PFSK-1 (cell line): ENCODE measurements at regions not wholly inside any gene's neighbourhood (a gene's known extent, or its start where the extent isn't known, plus 50 kb on each side); places are given as distances from the start of the nearest gene placed in this dataset.

Source experiments
- FOXP2 ChIP-seq: optimal IDR thresholded peaks from 2 replicates; pipeline ENCODE3; 2011; ENCODE audit warnings: borderline replicate concordance, control low read depth, inconsistent platforms; ENCODE audit not compliant: insufficient read depth; ENCODE audit errors: extremely low read length, extremely low read depth
- POLR2AphosphoS5 ChIP-seq: IDR thresholded peaks from 2 replicates; pipeline ENCODE4 v1.6.1; 2012; ENCODE audit warnings: low read depth, mild to moderate bottlenecking, control low read depth, low read length, moderate library complexity
- SIN3A ChIP-seq: IDR thresholded peaks from 2 replicates; pipeline ENCODE4 v1.6.1; 2012; ENCODE audit warnings: mild to moderate bottlenecking, low read length, moderate library complexity, borderline replicate concordance; ENCODE audit not compliant: insufficient read depth
- TAF1 ChIP-seq: IDR thresholded peaks from 2 replicates; pipeline ENCODE4 v1.6.1; 2012; ENCODE audit warnings: low read length, control low read depth, borderline replicate concordance; ENCODE audit not compliant: insufficient read depth
- TF ChIP-seq, protein P1 (sequence below), 2 experiments: IDR thresholded peaks; 2 replicates each; pipeline versions ENCODE4 v1.6.1 to v1.8.0; 2011 to 2012; ENCODE audit warnings: low read depth in 2 of 2, low read length in 2 of 2, control low read depth in 1 of 2, inconsistent platforms in 1 of 2, mild to moderate bottlenecking in 1 of 2, moderate library complexity in 1 of 2; ENCODE audit not compliant: insufficient read depth in 1 of 2

DNA sequence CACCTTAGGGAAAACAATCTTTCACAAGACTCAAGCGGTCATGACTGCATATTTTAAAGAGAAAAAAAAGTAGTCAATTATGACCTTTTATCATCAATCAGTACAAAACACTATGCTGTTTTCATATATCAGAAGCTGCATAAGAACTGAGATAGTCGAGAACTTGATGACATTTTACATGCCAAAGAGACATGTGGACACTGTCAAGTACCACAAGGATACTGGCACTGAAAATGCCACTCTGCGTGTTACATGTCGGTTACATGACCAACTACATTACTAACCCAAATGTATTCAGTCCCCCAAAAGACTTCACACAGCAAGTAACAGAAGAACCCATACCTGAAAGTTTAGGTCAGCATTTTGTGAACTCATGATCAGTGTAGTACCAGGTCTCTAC lies 975.0 kb upstream of the ADGRL4 start:
- TF ChIP-seq FOXP2 (no peak), SIN3A (no peak), POLR2AphosphoS5 (no peak), TAF1 (no peak)
- TF ChIP-seq, protein P1, sequence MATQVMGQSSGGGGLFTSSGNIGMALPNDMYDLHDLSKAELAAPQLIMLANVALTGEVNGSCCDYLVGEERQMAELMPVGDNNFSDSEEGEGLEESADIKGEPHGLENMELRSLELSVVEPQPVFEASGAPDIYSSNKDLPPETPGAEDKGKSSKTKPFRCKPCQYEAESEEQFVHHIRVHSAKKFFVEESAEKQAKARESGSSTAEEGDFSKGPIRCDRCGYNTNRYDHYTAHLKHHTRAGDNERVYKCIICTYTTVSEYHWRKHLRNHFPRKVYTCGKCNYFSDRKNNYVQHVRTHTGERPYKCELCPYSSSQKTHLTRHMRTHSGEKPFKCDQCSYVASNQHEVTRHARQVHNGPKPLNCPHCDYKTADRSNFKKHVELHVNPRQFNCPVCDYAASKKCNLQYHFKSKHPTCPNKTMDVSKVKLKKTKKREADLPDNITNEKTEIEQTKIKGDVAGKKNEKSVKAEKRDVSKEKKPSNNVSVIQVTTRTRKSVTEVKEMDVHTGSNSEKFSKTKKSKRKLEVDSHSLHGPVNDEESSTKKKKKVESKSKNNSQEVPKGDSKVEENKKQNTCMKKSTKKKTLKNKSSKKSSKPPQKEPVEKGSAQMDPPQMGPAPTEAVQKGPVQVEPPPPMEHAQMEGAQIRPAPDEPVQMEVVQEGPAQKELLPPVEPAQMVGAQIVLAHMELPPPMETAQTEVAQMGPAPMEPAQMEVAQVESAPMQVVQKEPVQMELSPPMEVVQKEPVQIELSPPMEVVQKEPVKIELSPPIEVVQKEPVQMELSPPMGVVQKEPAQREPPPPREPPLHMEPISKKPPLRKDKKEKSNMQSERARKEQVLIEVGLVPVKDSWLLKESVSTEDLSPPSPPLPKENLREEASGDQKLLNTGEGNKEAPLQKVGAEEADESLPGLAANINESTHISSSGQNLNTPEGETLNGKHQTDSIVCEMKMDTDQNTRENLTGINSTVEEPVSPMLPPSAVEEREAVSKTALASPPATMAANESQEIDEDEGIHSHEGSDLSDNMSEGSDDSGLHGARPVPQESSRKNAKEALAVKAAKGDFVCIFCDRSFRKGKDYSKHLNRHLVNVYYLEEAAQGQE (IDR thresholded peaks at IDR 0.05; ENCODE audit: insufficient read depth in 1 of 2, low read depth in 2 of 2, low read length in 2 of 2): no peak

DNA sequence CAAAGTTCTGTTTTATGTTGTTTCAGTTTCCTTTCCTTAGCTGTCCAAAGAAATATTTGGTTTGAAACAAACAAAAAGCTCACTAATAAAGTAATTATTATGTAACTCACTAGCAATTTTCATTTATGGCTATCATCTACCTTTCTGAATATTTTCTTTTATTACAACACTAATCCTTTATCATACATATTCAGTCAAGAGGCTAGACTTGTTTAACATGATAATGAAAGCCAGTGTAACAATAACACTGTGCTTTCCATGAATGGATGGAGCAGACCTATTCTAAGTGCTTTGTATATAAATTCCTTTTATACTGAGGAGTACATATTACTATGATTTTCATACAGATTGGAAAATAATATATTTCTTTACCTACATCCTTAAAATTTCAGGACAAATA lies 972.8 kb upstream of the ADGRL4 start:
- TF ChIP-seq SIN3A (no peak), POLR2AphosphoS5 (no peak), TAF1 (no peak), FOXP2 (no peak)
- TF ChIP-seq, protein P1 (IDR thresholded peaks at IDR 0.05; ENCODE audit: insufficient read depth in 1 of 2, low read depth in 2 of 2, low read length in 2 of 2): no peak

DNA sequence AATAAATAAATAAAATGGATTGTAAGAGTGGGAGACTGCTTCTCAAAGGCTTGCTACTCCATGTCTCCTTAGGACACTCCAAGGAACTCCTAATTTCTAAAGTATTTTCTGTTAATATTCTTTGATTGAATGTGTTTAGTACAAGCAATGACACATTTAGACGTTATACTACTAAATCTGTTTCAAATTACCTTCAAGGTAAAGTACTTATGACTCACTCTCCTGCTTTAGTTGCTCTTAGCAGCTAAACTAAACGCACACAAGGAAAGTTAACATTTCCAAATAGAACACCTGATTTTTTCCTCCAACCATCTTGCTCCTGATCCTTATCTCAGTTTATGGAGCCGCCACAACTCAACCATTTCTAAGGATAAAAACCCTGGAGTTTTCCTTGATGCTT lies 969.8 kb upstream of the ADGRL4 start:
- TF ChIP-seq SIN3A (no peak), POLR2AphosphoS5 (no peak), TAF1 (no peak), FOXP2 (no peak)
- TF ChIP-seq, protein P1 (IDR thresholded peaks at IDR 0.05; ENCODE audit: insufficient read depth in 1 of 2, low read depth in 2 of 2, low read length in 2 of 2): no peak

DNA sequence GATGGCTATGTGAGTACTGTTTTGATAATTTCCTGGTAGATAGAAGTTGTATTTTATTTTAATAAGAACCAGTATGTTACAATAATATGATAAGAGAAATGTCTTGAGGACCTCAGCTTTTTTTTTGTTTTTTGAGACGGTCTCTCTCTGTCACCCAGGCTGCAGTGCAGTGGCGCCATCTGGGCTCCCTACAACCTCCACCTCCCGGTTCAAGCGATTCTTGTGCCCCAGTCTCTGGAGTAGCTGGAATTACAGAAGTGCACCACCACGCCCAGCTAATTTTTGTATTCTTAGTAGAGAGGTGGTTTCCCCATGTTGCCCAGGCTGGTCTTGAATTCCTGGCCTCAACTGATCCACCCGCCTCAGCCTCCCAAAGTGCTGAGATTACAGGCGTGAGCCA lies 968.1 kb upstream of the ADGRL4 start:
- TF ChIP-seq FOXP2 (no peak), SIN3A (no peak), TAF1 (no peak), POLR2AphosphoS5 (no peak)
- TF ChIP-seq, protein P1 (IDR thresholded peaks at IDR 0.05; ENCODE audit: insufficient read depth in 1 of 2, low read depth in 2 of 2, low read length in 2 of 2): no peak

DNA sequence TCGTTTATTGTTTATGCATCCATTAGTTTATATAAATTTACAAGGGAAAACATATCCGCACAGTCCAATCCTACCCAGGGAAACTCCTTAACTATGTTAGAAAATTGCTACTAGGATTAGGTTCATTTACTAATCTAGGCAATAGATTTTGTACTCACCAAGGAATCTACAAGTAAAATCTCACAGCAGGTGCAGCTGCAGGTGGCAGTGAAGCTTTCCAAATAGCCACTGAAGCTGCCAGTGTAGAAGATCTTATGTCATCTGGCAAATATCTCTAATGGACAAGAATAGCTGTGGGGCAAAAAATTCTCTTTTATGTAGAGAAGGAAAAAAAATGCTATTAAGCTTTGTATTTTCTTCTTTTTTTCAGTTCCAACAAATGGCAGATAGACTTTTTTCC lies 963.4 kb upstream of the ADGRL4 start:
- no peak for TF ChIP-seq FOXP2
- TF ChIP-seq TAF1: no peak
- TF ChIP-seq SIN3A: no peak
- TF ChIP-seq, protein P1 (IDR thresholded peaks at IDR 0.05; ENCODE audit: insufficient read depth in 1 of 2, low read depth in 2 of 2, low read length in 2 of 2): no peak
- no peak for TF ChIP-seq POLR2AphosphoS5
